Right cardiac atrium (tissue), 5 donors: ENCODE measurements at regions not wholly inside any gene's neighbourhood (a gene's known extent, or its start where the extent isn't known, plus 50 kb on each side); places are given as distances from the start of the nearest gene placed in this dataset.

Experiments used
- ATAC-seq, 2 donors: fragments of 200-7000 bp; cut with Tn5 transposase; one replicate each; pipeline versions ENCODE4 v1.8.0 to v1.9.1; 2020; ENCODE audit warnings: moderate library complexity in 2 of 2, mild to moderate bottlenecking in 1 of 2
- DNase-seq, 3 donors: peaks; one replicate each; pipeline ENCODE4 v3.0.0-alpha.2; 2020
- H3K27ac ChIP-seq: one replicate; pipeline ENCODE4 v1.5.1; 2013; ENCODE audit warnings: mild to moderate bottlenecking, low read length, control low read depth, moderate library complexity
- H3K27me3 ChIP-seq: one replicate; pipeline ENCODE4 v1.6.1; 2013; ENCODE audit not compliant: control insufficient read depth, insufficient read depth
- H3K4me1 ChIP-seq: one replicate; pipeline ENCODE4 v1.6.1; 2013; ENCODE audit warnings: low read length; ENCODE audit not compliant: control insufficient read depth, insufficient read depth
- H3K4me3 ChIP-seq: one replicate; pipeline ENCODE4 v1.5.1; 2013; ENCODE audit warnings: low read length, control low read depth
- H3K9me3 ChIP-seq: one replicate; pipeline ENCODE4 v1.6.1; 2013; ENCODE audit warnings: low read length; ENCODE audit not compliant: control insufficient read depth
- WGBS: extraction: QIAGEN DNeasy Blood & Tissue Kit; methylation state at CpG from one replicate; pipeline ENCODE4 v1.1.7; 2013; 5-methylcytosine and 5-hydroxymethylcytosine counted together
- intact Hi-C, 4 donors: fragments of 100-400 bp; cut with DNase I; formaldehyde crosslinking; loops; one replicate each; pipeline versions ENCODE4 v1.11.0 to v1.14.0; 2022 to 2023
- donor health status: healthy with polysubstance abuse.
- donor health status: DM: no; HTN: yes; CAD: no.
- donor health status: DM: no; HTN: no; CAD: no.
- donor health status: DM: no; HTN: yes; CAD: no; lungs with severe emphysema.
- donor health status: DM: yes; HTN: yes; CAD: no.

DNA sequence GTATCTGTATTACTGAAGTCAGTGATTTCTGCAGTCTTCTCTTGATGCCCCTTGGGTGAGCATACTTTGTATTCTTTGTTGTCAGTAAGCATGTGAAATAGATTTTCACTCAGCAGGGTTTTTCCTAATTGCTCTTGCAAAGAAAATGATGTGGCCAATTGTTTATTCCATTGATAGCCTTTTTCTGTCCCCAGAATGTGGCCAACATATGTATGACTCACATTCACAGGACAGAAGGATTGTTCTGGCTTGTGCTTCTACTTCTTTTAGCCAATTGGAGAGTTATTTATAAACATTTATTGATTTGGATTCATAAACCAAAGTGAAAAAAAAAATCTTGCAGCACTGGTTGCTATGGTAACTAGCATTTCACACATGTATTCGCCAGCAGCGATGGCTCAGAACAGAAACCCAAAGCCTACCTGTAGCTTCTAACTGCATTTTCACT is 54.4 kb upstream of the RBM24 start:
- no peak for ATAC-seq

DNA sequence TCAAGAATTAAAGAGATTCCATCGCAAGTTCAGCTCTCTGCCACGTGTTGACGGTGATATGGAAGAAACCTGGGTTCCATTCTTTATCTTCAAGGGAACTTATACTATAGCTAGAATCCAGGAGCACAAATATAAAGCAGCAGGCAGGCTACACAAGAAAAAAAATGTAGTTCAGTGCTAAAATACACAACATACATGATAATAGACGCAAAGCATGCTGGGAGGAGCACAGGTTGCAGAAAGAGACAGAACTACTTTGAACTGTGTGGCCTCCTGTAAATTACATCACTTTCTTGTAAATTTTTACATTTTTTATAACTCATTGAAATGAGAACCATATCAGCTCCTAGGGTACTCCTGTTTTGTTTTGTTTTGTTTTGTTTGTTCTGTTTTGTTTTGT is 53.8 kb upstream of the RBM24 start:
- Histone ChIP-seq H3K9me3 (no peaks in the 10 kb centered on the region), H3K27me3 (no peaks in the 10 kb centered on the region), H3K27ac (no peak overlapping the region), H3K4me1 (no peaks in the 10 kb centered on the region), H3K4me3 (no peak overlapping the region)
- 76% methylated on average over 4 of the region's 4 CpGs for WGBS
- intact Hi-C loops: loop anchor here in 1 of 4 donors (5.0 kb wide), 1 partner anchor 45 kb away; no protein-coding TSS in a partner anchor
- ATAC-seq (no peak), DNase-seq (no peak)

More for the DNA sequence above, 54.4 kb upstream of the RBM24 start:
- H3K27ac ChIP-seq: no peak overlapping the region
- H3K4me1 ChIP-seq: no peaks in the 10 kb centered on the region
- intact Hi-C loops: loop anchor here in 1 of 4 donors (5.0 kb wide), 1 partner anchor 45 kb away; no protein-coding TSS in a partner anchor
- no peaks in the 10 kb centered on the region for H3K27me3 ChIP-seq
- DNase-seq: no peak
- no peaks in the 10 kb centered on the region for H3K9me3 ChIP-seq
- 57% methylated on average over 2 of the region's 2 CpGs for WGBS
- H3K4me3 ChIP-seq: no peak overlapping the region
